ENCODE measurements at regions not wholly inside any gene's neighbourhood (a gene's known extent, or its start where the extent isn't known, plus 50 kb on each side); places are given as distances from the start of the nearest gene placed in this dataset.

DNA sequence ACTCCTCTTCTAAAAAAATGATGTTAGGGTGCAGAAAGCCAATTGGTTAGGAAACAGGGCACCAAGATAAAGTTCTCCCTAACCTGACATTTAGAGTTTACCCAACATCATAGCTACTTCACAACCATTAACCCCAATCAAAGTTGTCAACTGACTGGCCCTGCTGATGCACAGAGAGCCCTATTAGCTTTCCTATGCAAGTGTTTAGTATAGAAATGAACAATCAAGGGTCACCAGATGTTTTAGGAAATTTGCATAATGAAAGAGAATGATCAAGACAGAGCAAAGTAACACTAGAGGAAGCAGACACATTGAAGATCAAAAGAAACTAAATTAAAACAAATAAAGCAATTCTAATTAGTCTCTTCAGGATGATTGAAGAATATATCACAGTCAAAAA lies 64.2 kb upstream of the DCC start:
- Histone ChIP-seq H3K79me2 (no peaks in the 10 kb centered on the region), H3K36me3 (ENCODE audit: control insufficient read depth, insufficient read depth, low read length) (no peaks in the 10 kb centered on the region), H3K4me3 (ENCODE audit: low read depth, low read length) (no peak overlapping the region), H3K4me2 (ENCODE audit: low read length) (no peak overlapping the region), H3K27me3 (ENCODE audit: control insufficient read depth, insufficient read depth, low read length) (no peaks in the 10 kb centered on the region), H2AFZ (no peak overlapping the region), H3K4me1 (no peaks in the 10 kb centered on the region), H3K9ac (no peak overlapping the region), H3K9me3 (ENCODE audit: control insufficient read depth, low read length) (no peaks in the 10 kb centered on the region), H3K27ac (no peak overlapping the region)
- TF ChIP-seq, protein P1, sequence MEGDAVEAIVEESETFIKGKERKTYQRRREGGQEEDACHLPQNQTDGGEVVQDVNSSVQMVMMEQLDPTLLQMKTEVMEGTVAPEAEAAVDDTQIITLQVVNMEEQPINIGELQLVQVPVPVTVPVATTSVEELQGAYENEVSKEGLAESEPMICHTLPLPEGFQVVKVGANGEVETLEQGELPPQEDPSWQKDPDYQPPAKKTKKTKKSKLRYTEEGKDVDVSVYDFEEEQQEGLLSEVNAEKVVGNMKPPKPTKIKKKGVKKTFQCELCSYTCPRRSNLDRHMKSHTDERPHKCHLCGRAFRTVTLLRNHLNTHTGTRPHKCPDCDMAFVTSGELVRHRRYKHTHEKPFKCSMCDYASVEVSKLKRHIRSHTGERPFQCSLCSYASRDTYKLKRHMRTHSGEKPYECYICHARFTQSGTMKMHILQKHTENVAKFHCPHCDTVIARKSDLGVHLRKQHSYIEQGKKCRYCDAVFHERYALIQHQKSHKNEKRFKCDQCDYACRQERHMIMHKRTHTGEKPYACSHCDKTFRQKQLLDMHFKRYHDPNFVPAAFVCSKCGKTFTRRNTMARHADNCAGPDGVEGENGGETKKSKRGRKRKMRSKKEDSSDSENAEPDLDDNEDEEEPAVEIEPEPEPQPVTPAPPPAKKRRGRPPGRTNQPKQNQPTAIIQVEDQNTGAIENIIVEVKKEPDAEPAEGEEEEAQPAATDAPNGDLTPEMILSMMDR (IDR thresholded peaks at IDR 0.05), result no peak

DNA sequence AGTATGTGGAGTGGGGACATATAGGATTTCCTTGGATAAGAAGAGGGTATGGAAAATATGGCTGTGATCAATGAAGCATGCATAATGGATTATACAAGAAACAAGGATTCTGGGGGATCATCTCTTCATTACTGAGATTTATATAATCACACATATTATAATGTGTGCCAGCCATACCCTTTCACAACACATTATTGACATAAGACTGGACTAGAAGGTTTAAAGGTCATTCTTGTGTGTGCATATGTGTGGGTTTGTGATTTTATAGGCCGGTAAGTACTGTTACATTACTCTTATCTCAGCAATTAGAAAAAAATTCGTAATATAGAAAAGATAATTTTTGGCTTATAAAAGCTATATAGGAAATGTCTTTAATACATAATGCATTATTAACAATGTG lies 62.2 kb upstream of the DCC start:
- H3K9ac ChIP-seq, result no peak overlapping the region
- no peaks in the 10 kb centered on the region for H3K36me3 ChIP-seq (ENCODE audit: control insufficient read depth, insufficient read depth, low read length)
- no peak overlapping the region for H3K4me3 ChIP-seq (ENCODE audit: low read depth, low read length)
- H3K27me3 ChIP-seq (ENCODE audit: control insufficient read depth, insufficient read depth, low read length), result no peaks in the 10 kb centered on the region
- no peaks in the 10 kb centered on the region for H3K9me3 ChIP-seq (ENCODE audit: control insufficient read depth, low read length)
- H3K4me1 ChIP-seq, result no peaks in the 10 kb centered on the region
- no peak overlapping the region for H3K4me2 ChIP-seq (ENCODE audit: low read length)
- TF ChIP-seq, protein P1 (IDR thresholded peaks at IDR 0.05), result no peak
- no peak overlapping the region for H2AFZ ChIP-seq
- no peak overlapping the region for H3K27ac ChIP-seq
- no peaks in the 10 kb centered on the region for H3K79me2 ChIP-seq

DNA sequence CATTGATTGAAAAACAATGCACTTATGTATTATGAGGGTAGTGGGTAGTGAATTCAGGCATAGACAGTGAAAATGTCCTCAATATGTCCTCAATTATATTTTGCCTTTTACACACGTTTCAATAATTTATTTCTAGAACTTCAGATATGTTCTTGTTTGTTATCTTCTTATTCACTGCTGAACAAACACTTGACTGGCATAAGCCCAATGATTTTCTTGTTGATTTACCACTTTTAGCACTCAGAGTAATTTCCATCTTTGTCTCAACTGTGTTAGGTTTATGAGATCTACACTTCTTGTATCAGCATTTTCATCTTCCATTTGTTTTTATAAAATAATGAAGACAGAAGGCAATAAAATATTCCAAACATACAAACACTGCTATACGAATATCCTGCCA lies 61.8 kb upstream of the DCC start:
- TF ChIP-seq, protein P1 (IDR thresholded peaks at IDR 0.05), result no peak
- H3K4me1 ChIP-seq, result no peaks in the 10 kb centered on the region
- H3K79me2 ChIP-seq, result no peaks in the 10 kb centered on the region
- no peaks in the 10 kb centered on the region for H3K36me3 ChIP-seq (ENCODE audit: control insufficient read depth, insufficient read depth, low read length)
- H3K27me3 ChIP-seq (ENCODE audit: control insufficient read depth, insufficient read depth, low read length), result no peaks in the 10 kb centered on the region
- no peak overlapping the region for H2AFZ ChIP-seq
- no peaks in the 10 kb centered on the region for H3K9me3 ChIP-seq (ENCODE audit: control insufficient read depth, low read length)
- no peak overlapping the region for H3K4me3 ChIP-seq (ENCODE audit: low read depth, low read length)
- no peak overlapping the region for H3K27ac ChIP-seq
- no peak overlapping the region for H3K9ac ChIP-seq
- H3K4me2 ChIP-seq (ENCODE audit: low read length), result no peak overlapping the region

DNA sequence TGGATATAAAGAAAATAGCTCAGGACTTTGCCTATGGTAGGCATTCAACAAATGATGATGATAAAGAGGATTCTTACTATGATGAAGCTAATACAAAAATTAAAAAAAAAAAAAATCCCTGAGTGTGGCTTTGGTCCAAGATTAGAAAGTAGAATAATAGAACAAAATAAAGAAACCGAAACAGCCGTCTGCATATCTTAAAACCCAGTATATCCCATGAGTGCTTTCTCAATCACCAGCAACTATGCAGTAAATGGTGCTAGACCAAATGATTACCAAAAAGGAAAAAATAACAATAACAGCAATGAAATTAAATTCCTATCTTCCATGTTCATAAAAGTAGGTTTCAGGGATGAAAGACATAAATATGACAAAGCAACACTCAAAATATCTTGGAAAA lies 59.3 kb upstream of the DCC start:
- no peaks in the 10 kb centered on the region for H3K36me3 ChIP-seq (ENCODE audit: control insufficient read depth, insufficient read depth, low read length)

DNA sequence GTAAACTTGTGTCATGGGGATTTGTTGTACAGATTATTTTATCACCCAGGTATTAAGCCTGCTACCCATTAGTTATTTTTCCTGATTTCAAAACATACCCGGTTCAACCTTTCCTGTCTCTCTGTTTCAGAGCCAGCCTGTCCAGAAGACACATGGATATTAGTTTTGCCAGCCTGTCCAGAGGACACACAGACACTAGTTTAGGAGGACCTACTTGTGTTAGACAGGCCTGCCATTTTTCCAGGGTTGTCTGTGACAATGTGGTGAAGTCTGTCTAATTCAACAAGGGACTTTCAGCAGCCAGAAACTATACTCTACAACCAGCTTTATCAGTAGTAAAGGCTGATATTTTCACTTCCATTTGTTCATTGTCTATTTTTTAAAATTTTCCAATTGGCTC lies 56.1 kb upstream of the DCC start:
- TF ChIP-seq, protein P1 (IDR thresholded peaks at IDR 0.05), result no peak
- no peak overlapping the region for H2AFZ ChIP-seq
- H3K9ac ChIP-seq, result no peak overlapping the region
- no peaks in the 10 kb centered on the region for H3K36me3 ChIP-seq (ENCODE audit: control insufficient read depth, insufficient read depth, low read length)
- no peaks in the 10 kb centered on the region for H3K27me3 ChIP-seq (ENCODE audit: control insufficient read depth, insufficient read depth, low read length)
- no peak overlapping the region for H3K4me2 ChIP-seq (ENCODE audit: low read length)
- H3K27ac ChIP-seq, result no peak overlapping the region
- H3K4me3 ChIP-seq (ENCODE audit: low read depth, low read length), result no peak overlapping the region
- no peaks in the 10 kb centered on the region for H3K4me1 ChIP-seq
- H3K79me2 ChIP-seq, result no peaks in the 10 kb centered on the region
- H3K9me3 ChIP-seq (ENCODE audit: control insufficient read depth, low read length), result no peaks in the 10 kb centered on the region

More for the DNA sequence above, 59.3 kb upstream of the DCC start:
- Histone ChIP-seq H3K27ac (no peak overlapping the region), H3K9ac (no peak overlapping the region), H3K79me2 (no peaks in the 10 kb centered on the region), H3K4me1 (no peaks in the 10 kb centered on the region), H3K9me3 (ENCODE audit: control insufficient read depth, low read length) (no peaks in the 10 kb centered on the region), H3K27me3 (ENCODE audit: control insufficient read depth, insufficient read depth, low read length) (no peaks in the 10 kb centered on the region), H2AFZ (no peak overlapping the region), H3K4me3 (ENCODE audit: low read depth, low read length) (no peak overlapping the region), H3K4me2 (ENCODE audit: low read length) (no peak overlapping the region)
- TF ChIP-seq, protein P1 (IDR thresholded peaks at IDR 0.05), result no peak

All from parathyroid adenoma (tissue), 2 donors.